Esophagus squamous epithelium (tissue), 5 donors: ENCODE measurements at regions not wholly inside any gene's neighbourhood (a gene's known extent, or its start where the extent isn't known, plus 50 kb on each side); places are given as distances from the start of the nearest gene placed in this dataset.

Source experiments
- DNase-seq: peaks from one replicate; lab custom pipeline; 2025; lab: John Stamatoyannopoulos, UW
- H3K27ac ChIP-seq, 4 donors: fragments of 200-600 bp; sonication (generic); one replicate each; pipeline ENCODE4 v1.5.1; 2016 to 2019; ENCODE audit warnings: mild to moderate bottlenecking in 1 of 4
- H3K27me3 ChIP-seq, 4 donors: fragments of 200-600 bp; sonication (generic); 1 replicate in 3 of 4; 2 replicates in 1 of 4; pipeline versions ENCODE4 v1.5.1 to v1.6.0; 2017 to 2021; ENCODE audit warnings: antibody characterized with exemption in 1 of 4
- H3K36me3 ChIP-seq, 3 donors: fragments of 200-600 bp; sonication (generic); one replicate each; pipeline ENCODE4 v1.5.1; 2016 to 2019
- H3K4me1 ChIP-seq, 3 donors: fragments of 200-600 bp; sonication (generic); one replicate each; pipeline ENCODE4 v1.5.1; 2017 to 2019
- H3K4me3 ChIP-seq, 4 donors: fragments of 200-600 bp; sonication (generic); 1 replicate in 3 of 4; 2 replicates in 1 of 4; pipeline ENCODE4 v1.5.1; 2016 to 2019; ENCODE audit warnings: mild to moderate bottlenecking in 2 of 4, moderate library complexity in 1 of 4
- H3K9me3 ChIP-seq, 3 donors: fragments of 200-600 bp; sonication (generic); one replicate each; pipeline ENCODE4 v1.5.1; 2016 to 2019
- POLR2A ChIP-seq, 4 donors: fragments of 450-650 bp; IDR thresholded peaks; one replicate each; pipeline ENCODE4 v1.6.1; 2017; ENCODE audit warnings: antibody characterized with exemption in 4 of 4, mild to moderate bottlenecking in 4 of 4, moderate library complexity in 3 of 4
- WGBS, 2 donors: methylation state at CpG; one replicate each; pipeline ENCODE4 v1.1.5; 2018; 5-methylcytosine and 5-hydroxymethylcytosine counted together
- intact Hi-C: fragments of 100-400 bp; cut with DNase I; formaldehyde crosslinking; loops from one replicate; pipeline ENCODE4 v1.15.0; 2022
- TF ChIP-seq, protein P1 (sequence below), 6 experiments: fragments of 450-650 bp in 4 of 6; fragments of 200-600 bp in 2 of 6; sonication (generic) in 2 of 6; IDR thresholded peaks; one replicate each; pipeline ENCODE4 v1.5.1; 2016 to 2019; ENCODE audit warnings: antibody characterized with exemption in 6 of 6, mild to moderate bottlenecking in 4 of 6, moderate library complexity in 4 of 6
- donor health status: DM: yes; HTN: yes; CAD: no.

DNA sequence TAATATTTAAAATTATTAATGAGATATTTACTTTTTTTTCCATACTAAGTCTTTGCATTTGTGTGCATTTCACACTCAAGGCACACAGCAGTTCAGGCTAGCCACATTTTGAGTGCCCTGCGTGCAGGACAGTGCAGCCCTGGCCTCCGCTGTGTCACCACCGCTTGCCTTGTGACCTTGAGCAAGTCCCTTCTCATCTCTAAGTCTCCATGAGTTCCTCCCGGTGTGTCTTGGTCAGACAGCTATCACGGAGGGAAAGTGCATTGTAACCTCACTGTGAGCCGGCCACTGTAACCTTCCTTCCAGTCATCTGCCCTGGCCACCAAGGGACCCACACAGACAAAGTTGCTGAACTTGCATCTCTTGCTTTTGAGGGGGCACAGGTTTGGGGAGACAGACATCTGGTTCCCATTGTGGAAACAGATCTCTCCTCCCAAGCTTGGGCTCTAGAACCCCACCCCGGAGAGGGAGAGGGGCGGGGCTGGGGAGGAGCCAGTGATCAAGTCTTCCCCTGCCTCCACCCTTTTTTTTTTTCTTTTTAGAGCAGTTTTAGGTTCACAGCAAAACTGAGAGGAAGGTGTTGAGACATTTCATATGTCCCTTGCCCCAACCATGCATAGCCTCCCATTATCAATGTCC, 96.8 kb downstream of the C9orf50 start:
- intact Hi-C loops, result no loop called here
- Histone ChIP-seq H3K27me3 (no peaks in the 10 kb centered on the region), H3K4me1 (no peaks in the 10 kb centered on the region), H3K36me3 (no peaks in the 10 kb centered on the region), H3K27ac (no peak overlapping the region), H3K9me3 (no peaks in the 10 kb centered on the region), H3K4me3 (no peak overlapping the region)
- 57 to 81% methylated on average over 6 to 8 of the region's 8 CpGs for WGBS, 2 donors
- no peak for DNase-seq
- TF ChIP-seq POLR2A (IDR thresholded peaks at IDR 0.05), result no peak
- TF ChIP-seq, protein P1, sequence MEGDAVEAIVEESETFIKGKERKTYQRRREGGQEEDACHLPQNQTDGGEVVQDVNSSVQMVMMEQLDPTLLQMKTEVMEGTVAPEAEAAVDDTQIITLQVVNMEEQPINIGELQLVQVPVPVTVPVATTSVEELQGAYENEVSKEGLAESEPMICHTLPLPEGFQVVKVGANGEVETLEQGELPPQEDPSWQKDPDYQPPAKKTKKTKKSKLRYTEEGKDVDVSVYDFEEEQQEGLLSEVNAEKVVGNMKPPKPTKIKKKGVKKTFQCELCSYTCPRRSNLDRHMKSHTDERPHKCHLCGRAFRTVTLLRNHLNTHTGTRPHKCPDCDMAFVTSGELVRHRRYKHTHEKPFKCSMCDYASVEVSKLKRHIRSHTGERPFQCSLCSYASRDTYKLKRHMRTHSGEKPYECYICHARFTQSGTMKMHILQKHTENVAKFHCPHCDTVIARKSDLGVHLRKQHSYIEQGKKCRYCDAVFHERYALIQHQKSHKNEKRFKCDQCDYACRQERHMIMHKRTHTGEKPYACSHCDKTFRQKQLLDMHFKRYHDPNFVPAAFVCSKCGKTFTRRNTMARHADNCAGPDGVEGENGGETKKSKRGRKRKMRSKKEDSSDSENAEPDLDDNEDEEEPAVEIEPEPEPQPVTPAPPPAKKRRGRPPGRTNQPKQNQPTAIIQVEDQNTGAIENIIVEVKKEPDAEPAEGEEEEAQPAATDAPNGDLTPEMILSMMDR (IDR thresholded peaks at IDR 0.05), result no peak

DNA sequence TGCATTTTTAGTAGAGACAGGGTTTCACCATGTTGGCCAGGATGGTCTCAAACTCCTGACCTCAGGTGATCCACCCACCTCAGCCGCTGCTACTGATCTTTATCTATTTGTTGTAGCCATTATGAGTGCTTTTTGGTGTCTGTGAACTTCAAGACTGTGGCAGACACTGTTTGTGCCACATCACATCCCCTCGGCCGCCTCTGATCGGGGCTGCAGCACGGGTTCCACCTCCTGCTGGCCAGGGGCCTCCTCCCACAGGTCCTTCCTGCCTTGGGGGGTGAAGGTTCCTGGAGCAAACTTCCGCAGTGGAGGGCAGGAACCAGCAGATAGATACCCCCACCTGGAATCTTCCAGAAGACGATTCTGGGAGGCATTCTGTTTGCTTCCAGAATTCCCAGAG, 98.5 kb downstream of the C9orf50 start:
- TF ChIP-seq, protein P1 (IDR thresholded peaks at IDR 0.05), result no peak
- no peak for TF ChIP-seq POLR2A (IDR thresholded peaks at IDR 0.05)
- intact Hi-C loops, result no loop called here
- DNase-seq, result no peak
- no peaks in the 10 kb centered on the region for H3K36me3 ChIP-seq
- H3K27me3 ChIP-seq, result no peaks in the 10 kb centered on the region
- H3K4me3 ChIP-seq, result no peak overlapping the region
- peaks cover 0 to 10% (median 0%) of the 10 kb centered on the region in 3 donors for H3K9me3 ChIP-seq
- H3K4me1 ChIP-seq, result no peaks in the 10 kb centered on the region
- 47 to 74% methylated on average over 4 to 7 of the region's 7 CpGs for WGBS, 2 donors
- no peak overlapping the region for H3K27ac ChIP-seq

DNA sequence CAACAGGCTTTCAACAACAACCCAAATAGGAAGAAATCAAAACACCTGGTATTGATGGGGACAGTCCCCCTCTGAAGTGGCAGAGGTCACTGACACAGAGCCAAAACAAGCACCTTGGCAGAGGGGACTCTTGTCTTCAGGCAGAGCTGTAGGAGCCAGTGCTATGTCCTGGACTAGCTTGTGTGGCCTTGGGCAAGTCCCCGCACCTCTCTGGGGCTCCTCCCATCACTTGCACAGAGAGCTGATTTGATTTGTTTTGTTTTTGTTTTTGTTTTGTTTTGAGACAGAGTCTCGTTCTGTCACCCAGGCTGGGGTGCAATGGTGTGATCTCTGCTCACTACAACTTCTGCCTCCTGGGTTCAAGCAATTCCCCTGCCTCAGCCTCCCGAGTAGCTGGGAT, 100.8 kb downstream of the C9orf50 start:
- DNase-seq, result no peak
- TF ChIP-seq, protein P1 (IDR thresholded peaks at IDR 0.05), result no peak
- TF ChIP-seq POLR2A (IDR thresholded peaks at IDR 0.05), result no peak
- intact Hi-C loops, result no loop called here
- Histone ChIP-seq H3K27ac (no peak overlapping the region), H3K27me3 (no peaks in the 10 kb centered on the region), H3K36me3 (no peaks in the 10 kb centered on the region), H3K9me3 (peaks cover 0 to 10% (median under 1%) of the 10 kb centered on the region in 3 donors), H3K4me3 (no peak overlapping the region), H3K4me1 (no peaks in the 10 kb centered on the region)
- 57 to 63% methylated on average over 3 of the region's 3 CpGs for WGBS, 2 donors

DNA sequence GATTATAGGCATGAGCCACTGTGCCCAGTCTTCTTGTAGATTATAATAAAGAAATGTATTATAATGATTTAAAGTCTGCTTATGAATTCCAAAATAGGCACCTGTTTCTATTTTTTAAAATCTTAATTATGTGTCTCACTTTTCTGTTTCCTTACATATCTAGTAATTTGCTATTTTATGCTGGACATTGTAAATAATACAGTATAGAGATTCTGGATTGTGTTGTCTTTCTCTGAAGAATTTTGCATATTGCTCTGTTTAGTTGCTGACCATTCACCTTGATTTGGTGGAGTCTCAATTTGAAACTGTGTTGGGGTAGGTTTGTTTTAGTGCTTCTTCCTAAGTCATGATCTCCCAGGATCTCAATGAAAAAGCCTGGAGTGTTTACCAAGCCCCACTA, 102.8 kb downstream of the C9orf50 start:
- no peaks in the 10 kb centered on the region for H3K36me3 ChIP-seq
- H3K4me1 ChIP-seq, result no peaks in the 10 kb centered on the region
- TF ChIP-seq, protein P1 (IDR thresholded peaks at IDR 0.05), result no peak
- TF ChIP-seq POLR2A (IDR thresholded peaks at IDR 0.05), result no peak
- no peak overlapping the region for H3K4me3 ChIP-seq
- intact Hi-C loops, result no loop called here
- no peak overlapping the region for H3K27ac ChIP-seq
- H3K27me3 ChIP-seq, result no peaks in the 10 kb centered on the region
- DNase-seq, result no peak
- H3K9me3 ChIP-seq, result peaks cover 0 to 25% (median 21%) of the 10 kb centered on the region in 3 donors

DNA sequence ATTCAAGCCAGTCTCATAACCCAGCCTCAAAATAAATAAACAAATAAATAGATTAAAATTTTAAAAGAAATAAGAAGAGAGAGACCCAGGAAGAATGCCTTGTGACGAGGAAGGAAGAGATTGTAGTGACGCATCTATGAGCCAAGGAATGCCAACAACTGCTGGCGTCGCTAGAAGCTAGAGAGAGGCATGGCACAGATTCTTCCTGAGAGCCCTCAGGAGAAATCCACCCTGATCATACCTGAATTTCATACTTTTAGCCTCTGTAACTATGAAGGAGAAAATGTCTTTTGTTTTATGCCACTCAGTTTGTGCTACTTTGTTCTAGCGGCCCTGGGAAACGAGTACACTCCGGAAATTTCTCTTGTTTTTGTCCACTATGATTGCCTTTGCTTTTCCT, 103.9 kb downstream of the C9orf50 start:
- DNase-seq, result no peak
- no peaks in the 10 kb centered on the region for H3K4me1 ChIP-seq
- intact Hi-C loops, result no loop called here
- 86 to 93% methylated on average over 7 of the region's 7 CpGs for WGBS, 2 donors
- peaks cover 0 to 25% (median 25%) of the 10 kb centered on the region in 3 donors for H3K9me3 ChIP-seq
- no peaks in the 10 kb centered on the region for H3K36me3 ChIP-seq
- no peaks in the 10 kb centered on the region for H3K27me3 ChIP-seq
- no peak overlapping the region for H3K27ac ChIP-seq
- TF ChIP-seq POLR2A (IDR thresholded peaks at IDR 0.05), result no peak
- TF ChIP-seq, protein P1 (IDR thresholded peaks at IDR 0.05), result no peak
- H3K4me3 ChIP-seq, result no peak overlapping the region
